Neural progenitor cell (in vitro differentiated cells): ENCODE measurements at regions not wholly inside any gene's neighbourhood (a gene's known extent, or its start where the extent isn't known, plus 50 kb on each side); places are given as distances from the start of the nearest gene placed in this dataset.

Experiments used
- DNase-seq: peaks from one replicate; pipeline ENCODE4 v3.0.0-alpha.2; 2016; ENCODE audit warnings: low spot score
- H2AFZ ChIP-seq: fragments of 200-600 bp; sonication (generic); replicated peaks from 2 replicates; pipeline ENCODE4 v1.6.1; 2016; ENCODE audit warnings: antibody characterized with exemption
- H3F3A ChIP-seq: fragments of 200-600 bp; sonication (generic); 2 replicates; pipeline ENCODE4 v1.6.1; 2016; ENCODE audit warnings: antibody characterized with exemption, low read depth
- H3K27ac ChIP-seq: fragments of 200-600 bp; sonication (generic); 2 replicates; pipeline ENCODE4 v1.5.1; 2016; ENCODE audit warnings: mild to moderate bottlenecking
- H3K27me3 ChIP-seq: fragments of 200-600 bp; sonication (generic); 2 replicates; pipeline ENCODE4 v1.6.1; 2016; ENCODE audit warnings: mild to moderate bottlenecking, moderate library complexity
- H3K36me3 ChIP-seq: fragments of 200-600 bp; sonication (generic); 2 replicates; pipeline ENCODE4 v1.5.1; 2016
- H3K4me1 ChIP-seq: fragments of 200-600 bp; sonication (generic); 2 replicates; pipeline ENCODE4 v1.6.1; 2016; ENCODE audit warnings: mixed run types
- H3K4me2 ChIP-seq: fragments of 200-600 bp; sonication (generic); 2 replicates; pipeline ENCODE4 v1.6.1; 2016
- H3K4me3 ChIP-seq: fragments of 200-600 bp; sonication (generic); 2 replicates; pipeline ENCODE4 v1.5.1; 2016
- H3K79me2 ChIP-seq: fragments of 200-600 bp; sonication (generic); 2 replicates; pipeline ENCODE4 v1.6.1; 2016; ENCODE audit warnings: low read depth
- H3K9ac ChIP-seq: fragments of 200-600 bp; sonication (generic); 2 replicates; pipeline ENCODE4 v1.6.1; 2016
- H3K9me3 ChIP-seq: fragments of 200-600 bp; sonication (generic); 2 replicates; pipeline ENCODE4 v1.5.1; 2016; ENCODE audit warnings: low read depth
- H4K20me1 ChIP-seq: fragments of 200-600 bp; sonication (generic); 2 replicates; pipeline ENCODE4 v1.6.1; 2016; ENCODE audit warnings: low read depth
- H3K27ac Mint-ChIP-seq: 3 replicates; pipeline ENCODE4 v1.8.0; 2021; ENCODE audit warnings: mixed read lengths
- H3K27me3 Mint-ChIP-seq: 2 replicates; pipeline ENCODE4 v1.8.0; 2022; ENCODE audit warnings: low read depth, mild to moderate bottlenecking, inconsistent platforms, moderate library complexity, mixed read lengths; ENCODE audit not compliant: insufficient read depth
- H3K36me3 Mint-ChIP-seq: 3 replicates; pipeline ENCODE4 v1.8.0; 2021; ENCODE audit warnings: mixed read lengths
- H3K4me1 Mint-ChIP-seq: 3 replicates; pipeline ENCODE4 v1.8.0; 2021; ENCODE audit warnings: mixed read lengths
- H3K4me3 Mint-ChIP-seq: 3 replicates; pipeline ENCODE4 v1.8.0; 2021; ENCODE audit warnings: mild to moderate bottlenecking, moderate library complexity, mixed read lengths
- H3K9me3 Mint-ChIP-seq: 3 replicates; pipeline ENCODE4 v1.8.0; 2020; ENCODE audit warnings: mixed read lengths
- CTCF ChIP-seq: fragments of 200-600 bp; sonication (generic); IDR thresholded peaks from 2 replicates; pipeline ENCODE4 v1.5.1; 2017; ENCODE audit warnings: antibody characterized with exemption, mild to moderate bottlenecking
- EZH2 ChIP-seq: fragments of 200-600 bp; sonication (generic); IDR thresholded peaks from 2 replicates; pipeline ENCODE4 v1.6.1; 2017; ENCODE audit warnings: antibody characterized with exemption, mild to moderate bottlenecking, moderate library complexity
- EZH2phosphoT487 ChIP-seq: fragments of 200-600 bp; sonication (generic); IDR thresholded peaks from 2 replicates; pipeline ENCODE4 v1.6.1; 2017; ENCODE audit warnings: antibody characterized with exemption

DNA sequence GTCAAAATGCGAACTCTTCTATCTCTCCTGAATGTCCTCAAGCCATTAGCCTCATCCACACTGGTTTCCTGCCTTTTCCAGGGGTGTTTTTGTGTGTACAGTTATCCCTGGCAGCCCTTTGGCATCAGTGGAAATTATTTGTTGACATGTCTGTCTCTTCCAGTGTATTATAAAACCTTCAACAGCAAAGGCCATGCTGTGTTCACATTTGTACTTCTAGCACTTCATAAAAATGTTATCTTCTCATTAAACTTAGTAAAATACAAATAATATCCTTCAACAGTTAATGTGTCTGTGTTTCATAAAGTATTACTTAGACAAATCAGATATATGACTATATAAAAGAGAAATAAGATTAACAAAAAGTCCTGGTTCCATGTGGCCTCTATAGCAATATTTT lies 359.5 kb upstream of the ARGLU1 start:
- no peaks in the 10 kb centered on the region for H4K20me1 ChIP-seq
- Mint-ChIP-seq H3K4me3 (no peak overlapping the region), H3K9me3 (peaks cover 13% of the 10 kb centered on the region), H3K36me3 (peaks cover 2% of the 10 kb centered on the region), H3K4me1 (peaks cover 22% of the 10 kb centered on the region), H3K27ac (no peak overlapping the region), H3K27me3 (no peaks in the 10 kb centered on the region)
- H3K27me3 ChIP-seq: no peaks in the 10 kb centered on the region
- DNase-seq: no peak
- H3F3A ChIP-seq: no peaks in the 10 kb centered on the region
- no peak overlapping the region for H2AFZ ChIP-seq
- H3K4me1 ChIP-seq: no peaks in the 10 kb centered on the region
- TF ChIP-seq EZH2phosphoT487: no peak
- no peak for TF ChIP-seq EZH2
- TF ChIP-seq CTCF: no peak
- no peak overlapping the region for H3K4me2 ChIP-seq
- no peak overlapping the region for H3K9ac ChIP-seq
- H3K27ac ChIP-seq: no peak overlapping the region
- H3K36me3 ChIP-seq: no peaks in the 10 kb centered on the region
- no peaks in the 10 kb centered on the region for H3K9me3 ChIP-seq
- H3K4me3 ChIP-seq: no peak overlapping the region
- no peaks in the 10 kb centered on the region for H3K79me2 ChIP-seq

DNA sequence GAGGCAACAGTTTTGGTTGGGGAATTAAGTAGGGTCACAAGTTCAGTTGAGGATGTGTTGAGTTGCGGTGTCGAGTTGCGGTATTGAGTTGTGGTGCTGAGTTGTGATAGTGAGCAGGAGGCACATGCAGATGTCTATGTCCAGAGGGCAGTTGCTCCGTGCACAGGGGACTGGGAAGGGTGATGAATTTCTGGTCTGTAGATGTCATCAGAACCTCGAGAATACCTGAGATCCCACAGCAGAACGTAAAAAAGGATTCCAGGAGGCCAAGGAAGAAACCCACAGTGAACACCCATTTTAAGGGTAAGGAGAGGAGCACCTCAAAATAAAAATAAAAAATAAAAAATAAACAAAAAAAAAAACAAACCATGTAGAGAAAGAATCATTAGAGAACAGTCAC lies 354.4 kb upstream of the ARGLU1 start:
- Histone ChIP-seq H3K4me2 (no peak overlapping the region), H3K9ac (no peak overlapping the region), H3K36me3 (no peaks in the 10 kb centered on the region), H2AFZ (no peak overlapping the region), H3K4me3 (no peak overlapping the region), H3F3A (peaks cover 29% of the 10 kb centered on the region), H3K79me2 (peaks cover 8% of the 10 kb centered on the region), H4K20me1 (no peaks in the 10 kb centered on the region), H3K27ac (no peak overlapping the region), H3K27me3 (no peaks in the 10 kb centered on the region), H3K4me1 (peaks cover 27% of the 10 kb centered on the region), H3K9me3 (no peaks in the 10 kb centered on the region)
- DNase-seq: no peak
- H3K36me3 Mint-ChIP-seq: peaks cover 2% of the 10 kb centered on the region
- H3K4me1 Mint-ChIP-seq: peaks cover 62% of the 10 kb centered on the region
- H3K27me3 Mint-ChIP-seq: peaks cover 5% of the 10 kb centered on the region
- no peak overlapping the region for H3K4me3 Mint-ChIP-seq
- peaks cover 11% of the 10 kb centered on the region for H3K9me3 Mint-ChIP-seq
- no peak for TF ChIP-seq EZH2phosphoT487
- TF ChIP-seq EZH2: no peak
- TF ChIP-seq CTCF: no peak
- no peak overlapping the region for H3K27ac Mint-ChIP-seq

- peak; percentile 63 for DNase-seq
- H3F3A ChIP-seq: peaks cover 46% of the 10 kb centered on the region
- peaks cover 54% of the 10 kb centered on the region for H3K4me1 ChIP-seq
- H4K20me1 ChIP-seq: no peaks in the 10 kb centered on the region
- no peaks in the 10 kb centered on the region for H3K9me3 ChIP-seq
- H3K4me3 Mint-ChIP-seq: peak overlapping the region; percentile 76
- H3K79me2 ChIP-seq: peaks cover 8% of the 10 kb centered on the region
- peak overlapping the region; percentile 98 for H3K27ac Mint-ChIP-seq
- no peaks in the 10 kb centered on the region for H3K36me3 Mint-ChIP-seq
- no peaks in the 10 kb centered on the region for H3K27me3 ChIP-seq
- no peaks in the 10 kb centered on the region for H3K36me3 ChIP-seq
- H3K27ac ChIP-seq: peak overlapping the region; percentile 60
- H3K9ac ChIP-seq: no peak overlapping the region
- H3K4me3 ChIP-seq: peak overlapping the region; percentile 46
- peaks cover 5% of the 10 kb centered on the region for H3K27me3 Mint-ChIP-seq
- TF ChIP-seq EZH2phosphoT487: no peak
- no peak for TF ChIP-seq EZH2
- no peak for TF ChIP-seq CTCF
- H3K4me1 Mint-ChIP-seq: peaks cover 67% of the 10 kb centered on the region
- H2AFZ ChIP-seq: peak overlapping the region; percentile 59
- peaks cover 2% of the 10 kb centered on the region for H3K9me3 Mint-ChIP-seq
- H3K4me2 ChIP-seq: peak overlapping the region; percentile 78
These were observed 351.7 kb upstream of the ARGLU1 start for GRCh38 chr13:106919638-106920037.
